ENCODE measurements at regions not wholly inside any gene's neighbourhood (a gene's known extent, or its start where the extent isn't known, plus 50 kb on each side); places are given as distances from the start of the nearest gene placed in this dataset.
A peak's percentile ranks its signal among the peaks of the same experiment; 100 is the strongest.

GRCh38 chr4:41359836-41360213 lies 103.1 kb downstream of the UCHL1 start:
- no peaks in the 10 kb centered on the region for H3K79me2 ChIP-seq (ENCODE audit: control insufficient read depth, insufficient read depth, low read length, unreplicated experiment)
- H3K27ac ChIP-seq (ENCODE audit: low read depth, low read length), result no peak overlapping the region
- H2AFZ ChIP-seq (ENCODE audit: low read length, unreplicated experiment), result no peak overlapping the region
- H3K4me3 ChIP-seq (ENCODE audit: low read depth, low read length), result peak overlapping the region; percentile 74
- H3K4me1 ChIP-seq (ENCODE audit: control insufficient read depth, insufficient read depth, low read length, unreplicated experiment), result peaks cover 2% of the 10 kb centered on the region
- no peaks in the 10 kb centered on the region for H3K36me3 ChIP-seq (ENCODE audit: insufficient read depth, low read length)
- H3K27me3 ChIP-seq (ENCODE audit: insufficient read depth, low read length), result peaks cover 53% of the 10 kb centered on the region

- peaks cover 2% of the 10 kb centered on the region for H3K4me1 ChIP-seq (ENCODE audit: control insufficient read depth, insufficient read depth, low read length, unreplicated experiment)
- H3K27ac ChIP-seq (ENCODE audit: low read depth, low read length), result no peak overlapping the region
- no peaks in the 10 kb centered on the region for H3K36me3 ChIP-seq (ENCODE audit: insufficient read depth, low read length)
- no peaks in the 10 kb centered on the region for H3K79me2 ChIP-seq (ENCODE audit: control insufficient read depth, insufficient read depth, low read length, unreplicated experiment)
- peak overlapping the region; percentile 74 for H3K4me3 ChIP-seq (ENCODE audit: low read depth, low read length)
- peaks cover 59% of the 10 kb centered on the region for H3K27me3 ChIP-seq (ENCODE audit: insufficient read depth, low read length)
- peak overlapping the region; percentile 17 for H2AFZ ChIP-seq (ENCODE audit: low read length, unreplicated experiment)
Measured at GRCh38 chr4:41360214-41360920, 103.6 kb downstream of the UCHL1 start.

GRCh38 chr4:41360921-41361793 lies 104.4 kb downstream of the UCHL1 start:
- Histone ChIP-seq H3K79me2 (ENCODE audit: control insufficient read depth, insufficient read depth, low read length, unreplicated experiment) (no peaks in the 10 kb centered on the region), H3K4me3 (ENCODE audit: low read depth, low read length) (peak overlapping the region; percentile 74), H3K27me3 (ENCODE audit: insufficient read depth, low read length) (peaks cover 66% of the 10 kb centered on the region), H3K27ac (ENCODE audit: low read depth, low read length) (no peak overlapping the region), H3K36me3 (ENCODE audit: insufficient read depth, low read length) (no peaks in the 10 kb centered on the region), H3K4me1 (ENCODE audit: control insufficient read depth, insufficient read depth, low read length, unreplicated experiment) (peaks cover 2% of the 10 kb centered on the region), H2AFZ (ENCODE audit: low read length, unreplicated experiment) (no peak overlapping the region)

- Histone ChIP-seq H3K4me3 (ENCODE audit: low read depth, low read length) (peak overlapping the region; percentile 74; the same call in 1 of the 2 replicates), H2AFZ (ENCODE audit: low read length, unreplicated experiment) (no peak overlapping the region), H3K36me3 (ENCODE audit: insufficient read depth, low read length) (no peaks in the 10 kb centered on the region), H3K4me1 (ENCODE audit: control insufficient read depth, insufficient read depth, low read length, unreplicated experiment) (peaks cover 2% of the 10 kb centered on the region), H3K27me3 (ENCODE audit: insufficient read depth, low read length) (peaks cover 66% of the 10 kb centered on the region), H3K27ac (ENCODE audit: low read depth, low read length) (no peak overlapping the region), H3K79me2 (ENCODE audit: control insufficient read depth, insufficient read depth, low read length, unreplicated experiment) (no peaks in the 10 kb centered on the region)
Measured at GRCh38 chr4:41361794-41362526, 105.2 kb downstream of the UCHL1 start.

GRCh38 chr4:41362621-41363383 lies 106.1 kb downstream of the UCHL1 start:
- Histone ChIP-seq H3K4me1 (ENCODE audit: control insufficient read depth, insufficient read depth, low read length, unreplicated experiment) (peaks cover 2% of the 10 kb centered on the region), H2AFZ (ENCODE audit: low read length, unreplicated experiment) (no peak overlapping the region), H3K27me3 (ENCODE audit: insufficient read depth, low read length) (peaks cover 66% of the 10 kb centered on the region), H3K4me3 (ENCODE audit: low read depth, low read length) (no peak overlapping the region), H3K79me2 (ENCODE audit: control insufficient read depth, insufficient read depth, low read length, unreplicated experiment) (no peaks in the 10 kb centered on the region), H3K36me3 (ENCODE audit: insufficient read depth, low read length) (no peaks in the 10 kb centered on the region), H3K27ac (ENCODE audit: low read depth, low read length) (no peak overlapping the region)

GRCh38 chr4:41363384-41363981 lies 106.8 kb downstream of the UCHL1 start:
- Histone ChIP-seq H3K27ac (ENCODE audit: low read depth, low read length) (no peak overlapping the region), H3K79me2 (ENCODE audit: control insufficient read depth, insufficient read depth, low read length, unreplicated experiment) (no peaks in the 10 kb centered on the region), H3K4me3 (ENCODE audit: low read depth, low read length) (no peak overlapping the region), H2AFZ (ENCODE audit: low read length, unreplicated experiment) (no peak overlapping the region), H3K4me1 (ENCODE audit: control insufficient read depth, insufficient read depth, low read length, unreplicated experiment) (peaks cover 2% of the 10 kb centered on the region), H3K27me3 (ENCODE audit: insufficient read depth, low read length) (peaks cover 66% of the 10 kb centered on the region), H3K36me3 (ENCODE audit: insufficient read depth, low read length) (no peaks in the 10 kb centered on the region)

GRCh38 chr4:41364876-41365275 lies 108.1 kb downstream of the UCHL1 start:
- Histone ChIP-seq H2AFZ (ENCODE audit: low read length, unreplicated experiment) (no peak overlapping the region), H3K4me1 (ENCODE audit: control insufficient read depth, insufficient read depth, low read length, unreplicated experiment) (peaks cover 2% of the 10 kb centered on the region), H3K36me3 (ENCODE audit: insufficient read depth, low read length) (no peaks in the 10 kb centered on the region), H3K4me3 (ENCODE audit: low read depth, low read length) (no peak overlapping the region), H3K79me2 (ENCODE audit: control insufficient read depth, insufficient read depth, low read length, unreplicated experiment) (no peaks in the 10 kb centered on the region), H3K27me3 (ENCODE audit: insufficient read depth, low read length) (peaks cover 58% of the 10 kb centered on the region), H3K27ac (ENCODE audit: low read depth, low read length) (no peak overlapping the region)

GRCh38 chr4:41365681-41366080 lies 109.0 kb downstream of the UCHL1 start:
- Histone ChIP-seq H3K79me2 (ENCODE audit: control insufficient read depth, insufficient read depth, low read length, unreplicated experiment) (no peaks in the 10 kb centered on the region), H3K27me3 (ENCODE audit: insufficient read depth, low read length) (peaks cover 53% of the 10 kb centered on the region), H2AFZ (ENCODE audit: low read length, unreplicated experiment) (no peak overlapping the region), H3K27ac (ENCODE audit: low read depth, low read length) (no peak overlapping the region), H3K4me3 (ENCODE audit: low read depth, low read length) (no peak overlapping the region), H3K4me1 (ENCODE audit: control insufficient read depth, insufficient read depth, low read length, unreplicated experiment) (peaks cover 2% of the 10 kb centered on the region), H3K36me3 (ENCODE audit: insufficient read depth, low read length) (no peaks in the 10 kb centered on the region)

GRCh38 chr4:41366911-41367517 lies 110.3 kb downstream of the UCHL1 start:
- Histone ChIP-seq H3K36me3 (ENCODE audit: insufficient read depth, low read length) (no peaks in the 10 kb centered on the region), H3K4me3 (ENCODE audit: low read depth, low read length) (no peak overlapping the region), H3K79me2 (ENCODE audit: control insufficient read depth, insufficient read depth, low read length, unreplicated experiment) (no peaks in the 10 kb centered on the region), H3K27ac (ENCODE audit: low read depth, low read length) (no peak overlapping the region), H2AFZ (ENCODE audit: low read length, unreplicated experiment) (no peak overlapping the region), H3K4me1 (ENCODE audit: control insufficient read depth, insufficient read depth, low read length, unreplicated experiment) (peaks cover 2% of the 10 kb centered on the region), H3K27me3 (ENCODE audit: insufficient read depth, low read length) (peaks cover 41% of the 10 kb centered on the region)

Measured in ACC112 (cell line).